HL-60 (cell line): ENCODE measurements at regions not wholly inside any gene's neighbourhood (a gene's known extent, or its start where the extent isn't known, plus 50 kb on each side); places are given as distances from the start of the nearest gene placed in this dataset.

Source experiments
- CTCF ChIP-seq: IDR thresholded peaks from one replicate; pipeline ENCODE4 v1.5.1; 2011; ENCODE audit warnings: low read length, control low read depth, inconsistent platforms; ENCODE audit not compliant: insufficient read depth
- GABPA ChIP-seq: IDR thresholded peaks from 2 replicates; pipeline ENCODE4 v1.6.1; 2012; ENCODE audit warnings: low read depth
- POLR2AphosphoS5 ChIP-seq: IDR thresholded peaks from 2 replicates; pipeline ENCODE4 v1.6.1; 2012; ENCODE audit warnings: low read depth
- REST ChIP-seq: IDR thresholded peaks from 2 replicates; pipeline ENCODE4 v1.6.1; 2012; ENCODE audit warnings: low read depth; ENCODE audit not compliant: insufficient replicate concordance

GRCh38 chr22:22999523-22999922 lies 70.8 kb upstream of the GNAZ start:
- TF ChIP-seq CTCF (no peak), REST (no peak), POLR2AphosphoS5 (no peak), GABPA (no peak)
